ENCODE measurements at regions not wholly inside any gene's neighbourhood (a gene's known extent, or its start where the extent isn't known, plus 50 kb on each side); places are given as distances from the start of the nearest gene placed in this dataset.

DNA sequence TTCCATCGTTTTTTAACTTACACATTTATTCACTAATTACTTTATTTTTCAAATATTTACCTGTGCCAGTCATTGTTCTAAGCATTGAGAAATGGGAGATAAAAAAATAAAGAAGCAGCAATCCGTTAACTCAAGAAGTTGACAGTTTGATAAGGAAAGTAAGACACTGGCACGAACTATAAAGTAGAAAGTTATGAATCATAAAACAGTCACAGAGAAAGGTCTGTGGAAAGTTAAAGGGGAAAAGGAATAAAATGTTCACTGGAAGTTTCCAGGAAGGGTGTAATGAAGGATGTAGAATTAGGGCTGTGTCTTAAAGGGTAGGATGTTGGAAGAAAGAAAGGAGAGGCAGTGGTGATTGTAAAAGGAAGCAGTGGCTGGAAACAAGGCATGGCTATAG, 118.9 kb downstream of the RDH14 start:
- POLR2A ChIA-PET: no interaction called here
- intact Hi-C loops (cut with micrococcal nuclease): no loop called here
- DNase-seq (no peak), ATAC-seq (ENCODE audit: low read depth) (no peak)
- TF ChIP-seq, protein P1, sequence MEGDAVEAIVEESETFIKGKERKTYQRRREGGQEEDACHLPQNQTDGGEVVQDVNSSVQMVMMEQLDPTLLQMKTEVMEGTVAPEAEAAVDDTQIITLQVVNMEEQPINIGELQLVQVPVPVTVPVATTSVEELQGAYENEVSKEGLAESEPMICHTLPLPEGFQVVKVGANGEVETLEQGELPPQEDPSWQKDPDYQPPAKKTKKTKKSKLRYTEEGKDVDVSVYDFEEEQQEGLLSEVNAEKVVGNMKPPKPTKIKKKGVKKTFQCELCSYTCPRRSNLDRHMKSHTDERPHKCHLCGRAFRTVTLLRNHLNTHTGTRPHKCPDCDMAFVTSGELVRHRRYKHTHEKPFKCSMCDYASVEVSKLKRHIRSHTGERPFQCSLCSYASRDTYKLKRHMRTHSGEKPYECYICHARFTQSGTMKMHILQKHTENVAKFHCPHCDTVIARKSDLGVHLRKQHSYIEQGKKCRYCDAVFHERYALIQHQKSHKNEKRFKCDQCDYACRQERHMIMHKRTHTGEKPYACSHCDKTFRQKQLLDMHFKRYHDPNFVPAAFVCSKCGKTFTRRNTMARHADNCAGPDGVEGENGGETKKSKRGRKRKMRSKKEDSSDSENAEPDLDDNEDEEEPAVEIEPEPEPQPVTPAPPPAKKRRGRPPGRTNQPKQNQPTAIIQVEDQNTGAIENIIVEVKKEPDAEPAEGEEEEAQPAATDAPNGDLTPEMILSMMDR (IDR thresholded peaks at IDR 0.05): no peak
- peaks cover 12% of the 10 kb centered on the region for H3K27me3 Mint-ChIP-seq
- no peaks in the 10 kb centered on the region for H3K9me3 Mint-ChIP-seq
- no peak overlapping the region for H3K27ac Mint-ChIP-seq
- H3K4me1 Mint-ChIP-seq: no peaks in the 10 kb centered on the region
- H3K4me3 Mint-ChIP-seq: no peak overlapping the region
- CTCF ChIA-PET: no interaction called here
- no peaks in the 10 kb centered on the region for H3K36me3 Mint-ChIP-seq (ENCODE audit: low read depth)

DNA sequence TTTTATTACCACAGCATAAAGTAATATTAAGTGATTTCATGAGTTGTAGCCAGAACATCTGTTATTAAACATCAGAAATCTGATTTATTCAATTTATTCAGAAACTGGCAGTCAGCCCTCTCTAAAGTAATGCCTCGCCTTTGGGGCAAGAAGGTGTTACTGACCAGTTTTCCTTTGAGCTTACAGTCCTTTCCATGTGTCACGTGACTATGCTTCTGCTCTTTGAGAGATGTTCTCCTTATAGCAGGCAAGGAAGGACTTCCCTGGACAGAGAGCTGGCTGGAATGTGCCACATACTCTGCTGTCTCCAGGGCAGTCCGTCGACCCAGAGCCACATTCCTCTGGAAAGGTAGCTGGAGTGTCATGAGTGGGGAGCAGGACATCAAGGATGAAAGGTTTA, 119.7 kb downstream of the RDH14 start:
- intact Hi-C loops (cut with micrococcal nuclease): no loop called here
- ATAC-seq (ENCODE audit: low read depth) (no peak), DNase-seq (no peak)
- CTCF ChIA-PET: no interaction called here
- Mint-ChIP-seq H3K36me3 (ENCODE audit: low read depth) (no peaks in the 10 kb centered on the region), H3K4me1 (no peaks in the 10 kb centered on the region), H3K9me3 (no peaks in the 10 kb centered on the region), H3K27ac (no peak overlapping the region), H3K4me3 (no peak overlapping the region), H3K27me3 (peaks cover 12% of the 10 kb centered on the region)
- TF ChIP-seq, protein P1 (IDR thresholded peaks at IDR 0.05): no peak
- POLR2A ChIA-PET: no interaction called here

DNA sequence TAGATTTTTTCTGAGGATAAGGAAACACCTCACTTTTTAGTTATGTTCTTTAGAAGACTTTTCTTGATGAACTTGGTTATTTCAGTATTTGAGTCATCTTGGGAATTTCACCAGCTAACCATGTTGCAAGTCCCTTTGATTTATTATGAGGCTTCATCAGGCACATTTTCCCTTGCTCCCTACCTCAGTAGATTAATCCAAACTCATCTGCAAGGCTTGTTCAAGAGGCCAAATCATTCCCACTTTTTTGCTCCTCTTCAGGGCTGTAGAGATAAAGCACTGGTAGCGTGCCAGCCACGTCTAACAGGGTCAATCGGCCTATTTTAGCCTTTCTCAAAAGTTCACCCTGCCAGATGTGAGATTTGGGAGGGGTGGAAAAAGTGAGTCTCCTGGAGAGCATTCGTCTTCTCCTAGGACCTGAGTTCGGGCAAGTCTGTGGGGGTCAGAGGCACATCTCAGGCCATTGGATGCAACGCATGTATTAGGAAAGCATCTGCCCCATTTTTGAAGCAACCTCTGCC, 120.3 kb downstream of the RDH14 start:
- Mint-ChIP-seq H3K9me3 (no peaks in the 10 kb centered on the region), H3K27ac (no peak overlapping the region), H3K4me1 (no peaks in the 10 kb centered on the region), H3K27me3 (peaks cover 12% of the 10 kb centered on the region), H3K36me3 (ENCODE audit: low read depth) (no peaks in the 10 kb centered on the region), H3K4me3 (no peak overlapping the region)
- TF ChIP-seq, protein P1 (IDR thresholded peaks at IDR 0.05): no peak
- ATAC-seq (ENCODE audit: low read depth) (no peak), DNase-seq (no peak)
- POLR2A ChIA-PET: no interaction called here
- intact Hi-C loops (cut with micrococcal nuclease): no loop called here
- CTCF ChIA-PET: no interaction called here

DNA sequence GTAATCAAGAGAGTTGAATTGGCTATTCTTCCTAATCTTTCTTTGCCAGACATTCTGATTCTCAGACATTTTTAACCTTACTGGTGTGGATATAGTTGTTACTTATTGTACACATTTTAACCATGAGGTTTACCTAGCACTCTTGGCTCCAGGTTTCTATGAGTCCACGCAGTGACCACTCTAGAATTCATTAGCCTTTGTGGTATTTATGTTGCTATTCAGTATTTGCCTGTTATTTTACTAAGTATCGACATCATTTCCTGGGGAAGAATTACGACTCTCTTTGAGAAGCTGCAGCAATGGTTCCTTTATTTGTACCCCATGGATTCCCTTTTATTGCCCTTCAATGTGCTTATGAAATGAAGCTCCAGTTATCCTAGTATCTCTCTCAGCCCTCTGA, 120.7 kb downstream of the RDH14 start:
- H3K27ac Mint-ChIP-seq: no peak overlapping the region
- H3K4me1 Mint-ChIP-seq: no peaks in the 10 kb centered on the region
- no peaks in the 10 kb centered on the region for H3K9me3 Mint-ChIP-seq
- no peaks in the 10 kb centered on the region for H3K36me3 Mint-ChIP-seq (ENCODE audit: low read depth)
- ChIA-PET CTCF (interaction anchor here (0.6 kb wide), 1 partner anchor 13 kb away, joined by 4 read pairs; no protein-coding TSS in a partner anchor), POLR2A (no interaction called here)
- no peak overlapping the region for H3K4me3 Mint-ChIP-seq
- DNase-seq: no peak
- intact Hi-C loops (cut with micrococcal nuclease): no loop called here
- peaks cover 12% of the 10 kb centered on the region for H3K27me3 Mint-ChIP-seq
- ATAC-seq (ENCODE audit: low read depth): no peak
- TF ChIP-seq, protein P1 (IDR thresholded peaks at IDR 0.05): no peak

DNA sequence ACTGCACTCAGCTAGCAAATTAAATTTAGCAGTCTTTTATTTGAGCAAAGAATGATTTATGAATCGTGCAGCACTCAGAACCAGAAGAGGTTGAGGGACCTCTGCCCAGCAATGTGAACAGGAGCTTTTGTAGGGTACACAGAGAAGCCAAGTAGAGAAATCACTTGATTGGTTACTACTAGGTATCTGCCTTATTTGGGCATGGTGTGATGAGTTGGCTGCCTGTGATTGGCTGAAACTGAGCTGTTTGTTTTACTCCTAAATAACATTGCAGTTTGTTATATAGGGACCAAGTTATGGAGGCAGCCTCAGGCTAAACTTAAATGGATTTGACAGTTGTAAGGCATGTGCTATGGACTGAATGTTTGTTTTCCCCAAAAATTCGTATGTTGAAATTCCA, 122.5 kb downstream of the RDH14 start:
- POLR2A ChIA-PET: no interaction called here
- Mint-ChIP-seq H3K27ac (no peak overlapping the region), H3K27me3 (peaks cover 10% of the 10 kb centered on the region), H3K36me3 (ENCODE audit: low read depth) (no peaks in the 10 kb centered on the region), H3K4me3 (no peak overlapping the region), H3K9me3 (no peaks in the 10 kb centered on the region), H3K4me1 (no peaks in the 10 kb centered on the region)
- TF ChIP-seq, protein P1 (IDR thresholded peaks at IDR 0.05): no peak
- ATAC-seq (ENCODE audit: low read depth) (no peak), DNase-seq (no peak)
- intact Hi-C loops (cut with micrococcal nuclease): no loop called here
- CTCF ChIA-PET: no interaction called here

Data from activated B cell treated with CpG ODN at 0.5 μM for 24 hours (primary cell).